ENCODE measurements at regions not wholly inside any gene's neighbourhood (a gene's known extent, or its start where the extent isn't known, plus 50 kb on each side); places are given as distances from the start of the nearest gene placed in this dataset.
A peak's percentile ranks its signal among the peaks of the same experiment; 100 is the strongest.

DNA sequence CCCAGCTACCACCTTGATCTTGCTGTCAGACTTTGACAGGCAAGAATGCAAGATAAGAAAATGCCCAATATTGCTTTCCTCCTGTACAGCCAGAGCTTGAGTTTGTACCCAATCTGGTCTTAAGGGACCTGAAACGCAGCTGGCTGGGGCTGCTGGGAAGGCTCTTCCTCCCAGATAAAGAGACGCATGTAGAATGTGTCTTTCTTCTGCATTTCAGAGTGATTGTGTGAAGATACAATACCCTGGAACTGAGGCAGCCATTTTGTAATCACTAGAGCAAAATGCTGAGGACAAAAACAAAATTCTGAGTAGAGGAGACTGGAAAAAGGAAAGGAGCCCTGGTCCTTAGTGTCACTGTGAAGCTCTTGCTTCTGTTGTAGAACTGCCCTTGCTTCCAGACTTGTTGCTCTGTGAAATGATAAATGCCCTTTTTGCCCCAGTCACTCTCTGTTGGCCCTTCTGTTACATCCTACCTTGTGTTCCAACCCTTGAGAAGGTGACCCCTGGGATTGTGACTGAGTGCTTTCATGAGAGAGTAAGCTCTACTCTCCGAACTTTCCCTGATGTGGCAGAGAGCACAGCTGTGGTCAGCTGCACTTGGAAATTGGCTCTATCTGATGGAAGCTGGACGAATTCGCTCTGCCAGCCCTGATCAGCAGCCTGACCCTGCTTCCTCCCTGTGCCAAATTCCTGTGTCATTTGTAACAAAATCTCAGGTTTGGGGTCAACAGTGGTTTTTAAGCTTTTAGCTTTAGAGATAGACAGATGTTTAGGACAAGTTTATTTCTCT is 137.4 kb upstream of the RBMS1 start:
- no peak overlapping the region for H3K4me3 ChIP-seq
- H3K27ac ChIP-seq = no peak overlapping the region
- H3K36me3 ChIP-seq = no peaks in the 10 kb centered on the region
- no peaks in the 10 kb centered on the region for H3K27me3 ChIP-seq
- TF ChIP-seq CTCF (IDR thresholded peaks at IDR 0.05) = no peak
- no peak for TF ChIP-seq POLR2A (IDR thresholded peaks at IDR 0.05)
- TF ChIP-seq POLR2AphosphoS5 (IDR thresholded peaks at IDR 0.05) = no peak
- DNase-seq (ENCODE audit: low spot score in 2 of 2) = no peak
- no peaks in the 10 kb centered on the region for H3K4me1 ChIP-seq
- intact Hi-C loops (cut with DNase I; ENCODE audit: low total_unique reads) = no loop called here
- no peaks in the 10 kb centered on the region for H3K9me3 ChIP-seq

DNA sequence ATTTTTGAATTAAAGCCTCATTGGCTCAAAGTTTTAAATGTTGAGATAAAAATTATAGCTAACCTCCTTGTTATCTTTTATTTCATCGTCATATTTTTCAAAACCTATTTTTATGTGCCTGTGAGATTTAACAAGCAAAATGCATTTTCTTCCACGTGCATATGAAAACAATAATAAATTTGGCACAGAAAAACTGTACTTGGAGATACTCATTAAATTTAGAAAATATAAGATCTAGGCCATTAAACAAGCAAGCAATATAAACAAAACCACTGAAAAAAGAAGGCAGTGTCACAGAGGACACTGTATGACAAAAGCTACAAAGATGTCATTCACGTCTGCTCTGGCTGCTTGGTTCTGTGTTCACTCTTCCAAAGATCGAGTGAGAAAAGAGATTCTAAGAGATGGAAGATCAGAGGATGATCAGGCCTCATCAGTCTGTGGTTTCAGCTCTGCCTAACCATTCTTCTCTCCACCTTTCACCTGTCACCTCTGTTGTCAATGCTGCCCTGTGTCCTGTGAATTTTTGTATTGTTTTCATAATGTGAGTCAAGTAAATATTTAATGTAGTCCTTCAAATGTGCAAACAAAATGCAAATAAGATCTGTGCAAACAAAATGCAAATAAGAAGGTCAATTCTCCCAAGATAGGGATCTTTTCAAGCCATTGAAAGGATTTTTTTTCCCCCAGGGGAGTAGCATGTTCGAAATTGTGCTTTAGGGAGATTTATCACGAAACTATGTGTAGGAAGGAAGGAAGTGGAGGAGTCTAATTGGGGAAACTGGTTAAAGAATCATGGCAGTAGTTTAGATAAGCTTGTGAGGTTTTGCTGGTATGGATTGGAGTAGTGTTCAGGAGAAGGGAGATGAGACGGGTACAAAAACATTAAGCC is 138.7 kb upstream of the RBMS1 start:
- Histone ChIP-seq H3K36me3 (no peaks in the 10 kb centered on the region), H3K27ac (no peak overlapping the region), H3K4me3 (no peak overlapping the region), H3K27me3 (no peaks in the 10 kb centered on the region), H3K4me1 (no peaks in the 10 kb centered on the region), H3K9me3 (no peaks in the 10 kb centered on the region)
- intact Hi-C loops (cut with DNase I; ENCODE audit: low total_unique reads) = no loop called here
- DNase-seq (ENCODE audit: low spot score in 2 of 2) = no peak
- TF ChIP-seq POLR2A (IDR thresholded peaks at IDR 0.05) = no peak
- no peak for TF ChIP-seq CTCF (IDR thresholded peaks at IDR 0.05)
- no peak for TF ChIP-seq POLR2AphosphoS5 (IDR thresholded peaks at IDR 0.05)

- Histone ChIP-seq H3K9me3 (peaks cover 0 to 2% of the 10 kb centered on the region in 2 donors), H3K4me3 (no peak overlapping the region), H3K27me3 (no peaks in the 10 kb centered on the region), H3K27ac (no peak overlapping the region), H3K4me1 (no peaks in the 10 kb centered on the region), H3K36me3 (no peaks in the 10 kb centered on the region)
- no peak for TF ChIP-seq CTCF (IDR thresholded peaks at IDR 0.05)
- no peak for TF ChIP-seq POLR2AphosphoS5 (IDR thresholded peaks at IDR 0.05)
- no peak for TF ChIP-seq POLR2A (IDR thresholded peaks at IDR 0.05)
- intact Hi-C loops (cut with DNase I; ENCODE audit: low total_unique reads) = no loop called here
- no peak for DNase-seq (ENCODE audit: low spot score in 2 of 2)
These were observed 140.8 kb upstream of the RBMS1 start for GRCh38 chr2:160634436-160634835.

DNA sequence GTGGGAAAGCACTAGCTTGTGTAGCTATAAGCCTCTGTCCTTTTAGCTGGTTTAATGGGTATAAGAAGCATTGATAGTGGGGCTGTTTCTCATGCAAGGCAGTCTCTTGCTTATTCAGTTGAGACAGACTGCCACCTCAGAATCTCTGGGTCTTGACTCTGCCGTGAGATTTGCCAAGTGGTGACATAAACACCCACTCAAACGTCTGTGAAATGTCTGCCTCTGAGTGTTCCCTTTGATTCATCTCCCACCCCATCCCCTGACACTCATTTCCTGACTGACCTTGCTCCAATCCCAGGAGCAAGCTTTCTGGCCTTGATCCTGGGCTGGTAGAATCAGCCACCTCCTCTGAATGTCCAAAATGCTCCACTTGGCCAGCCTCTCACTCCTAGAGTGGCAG is 141.9 kb upstream of the RBMS1 start:
- intact Hi-C loops (cut with DNase I; ENCODE audit: low total_unique reads) = no loop called here
- Histone ChIP-seq H3K9me3 (peaks cover 7 to 8% of the 10 kb centered on the region in 2 donors), H3K27me3 (no peaks in the 10 kb centered on the region), H3K4me1 (no peaks in the 10 kb centered on the region), H3K4me3 (peak overlapping the region in 1 of 3 donors; percentile 25), H3K27ac (no peak overlapping the region), H3K36me3 (no peaks in the 10 kb centered on the region)
- DNase-seq (ENCODE audit: low spot score in 2 of 2) = no peak
- TF ChIP-seq POLR2A (IDR thresholded peaks at IDR 0.05) (no peak), POLR2AphosphoS5 (IDR thresholded peaks at IDR 0.05) (no peak), CTCF (IDR thresholded peaks at IDR 0.05) (no peak)

- TF ChIP-seq CTCF (IDR thresholded peaks at IDR 0.05) = no peak
- Histone ChIP-seq H3K4me3 (no peak overlapping the region), H3K36me3 (no peaks in the 10 kb centered on the region), H3K27me3 (no peaks in the 10 kb centered on the region), H3K4me1 (no peaks in the 10 kb centered on the region), H3K27ac (no peak overlapping the region), H3K9me3 (peaks cover 7 to 8% of the 10 kb centered on the region in 2 donors)
- intact Hi-C loops (cut with DNase I; ENCODE audit: low total_unique reads) = no loop called here
- DNase-seq (ENCODE audit: low spot score in 2 of 2) = no peak
These were observed 145.9 kb upstream of the RBMS1 start for GRCh38 chr2:160639472-160639871.

Measured in breast epithelium (tissue), 4 donors.